Right forelimb (tissue), 1 donor: ENCODE measurements at regions not wholly inside any gene's neighbourhood (a gene's known extent, or its start where the extent isn't known, plus 50 kb on each side); places are given as distances from the start of the nearest gene placed in this dataset.

Source experiments
- DNase-seq: peaks from one replicate; pipeline ENCODE4 v3.0.0-alpha.2; 2018

DNA sequence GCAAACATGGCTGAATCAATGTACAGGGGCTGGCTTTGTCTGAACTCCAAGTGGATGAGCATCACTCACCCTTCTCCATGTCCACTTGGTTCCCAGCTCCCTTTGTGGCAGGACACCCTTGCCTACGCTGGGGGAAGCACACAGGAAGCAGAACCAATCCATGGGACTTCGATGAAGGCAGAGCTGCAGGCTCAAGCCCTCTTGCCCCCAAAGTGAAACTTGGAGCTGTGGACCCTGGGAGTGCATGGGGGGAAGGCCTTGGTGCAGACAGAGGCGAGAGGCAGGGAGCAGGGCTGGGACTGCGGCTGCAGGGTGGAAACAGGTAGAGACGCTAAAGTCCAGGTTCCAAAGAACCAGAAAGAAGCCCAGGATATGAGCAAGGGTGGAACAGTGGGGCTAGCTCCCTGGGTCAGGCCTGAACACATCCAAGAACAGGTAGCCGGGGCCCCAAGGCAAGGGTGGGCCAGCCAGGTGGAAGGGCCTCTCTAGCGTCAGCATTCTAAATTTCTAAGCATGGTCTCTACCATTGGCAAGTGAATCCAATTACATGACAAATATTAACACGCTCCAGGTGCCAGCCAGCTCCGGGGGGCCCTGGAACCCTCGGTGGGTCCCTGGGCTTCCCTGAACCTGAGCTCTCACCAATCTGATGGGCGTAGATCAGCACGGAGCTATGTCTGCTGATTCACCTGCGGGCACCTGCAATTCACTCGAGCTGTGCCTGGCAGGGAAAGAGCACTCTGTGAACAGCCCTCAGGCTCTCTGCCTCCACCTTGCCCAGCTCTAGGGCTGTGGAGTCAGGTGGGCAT lies 532.8 kb downstream of the BRD1 start:
- no peak for DNase-seq

GRCh38 chr22:49292909-49293308 lies 534.8 kb downstream of the BRD1 start:
- no peak for DNase-seq

DNA sequence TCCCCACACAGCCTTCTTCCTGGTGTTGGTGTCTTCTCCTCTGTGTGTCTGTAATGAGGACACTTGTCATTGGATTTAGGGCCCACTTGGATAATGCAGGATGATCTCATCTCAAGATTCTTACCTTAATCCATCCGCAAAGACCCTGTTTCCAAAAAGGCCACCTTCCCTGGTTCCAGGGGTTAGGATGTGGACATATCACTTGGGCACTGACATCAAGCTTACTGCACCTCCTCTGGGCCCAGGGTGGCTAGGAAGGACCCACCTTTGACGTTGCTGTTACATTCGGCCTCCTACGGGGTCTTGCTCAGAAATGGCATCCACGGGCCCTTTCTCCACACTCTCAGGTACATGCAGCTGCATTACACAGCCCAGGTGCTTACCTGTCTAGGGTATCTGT lies 535.9 kb downstream of the BRD1 start:
- no peak for DNase-seq

GRCh38 chr22:49291169-49291568 lies 536.5 kb downstream of the BRD1 start:
- DNase-seq = no peak

- no peak for DNase-seq
Observed at GRCh38 chr22:49290711-49291110, 537.0 kb downstream of the BRD1 start.

- no peak for DNase-seq
Observed at GRCh38 chr22:49289822-49290679, 537.6 kb downstream of the BRD1 start.

DNA sequence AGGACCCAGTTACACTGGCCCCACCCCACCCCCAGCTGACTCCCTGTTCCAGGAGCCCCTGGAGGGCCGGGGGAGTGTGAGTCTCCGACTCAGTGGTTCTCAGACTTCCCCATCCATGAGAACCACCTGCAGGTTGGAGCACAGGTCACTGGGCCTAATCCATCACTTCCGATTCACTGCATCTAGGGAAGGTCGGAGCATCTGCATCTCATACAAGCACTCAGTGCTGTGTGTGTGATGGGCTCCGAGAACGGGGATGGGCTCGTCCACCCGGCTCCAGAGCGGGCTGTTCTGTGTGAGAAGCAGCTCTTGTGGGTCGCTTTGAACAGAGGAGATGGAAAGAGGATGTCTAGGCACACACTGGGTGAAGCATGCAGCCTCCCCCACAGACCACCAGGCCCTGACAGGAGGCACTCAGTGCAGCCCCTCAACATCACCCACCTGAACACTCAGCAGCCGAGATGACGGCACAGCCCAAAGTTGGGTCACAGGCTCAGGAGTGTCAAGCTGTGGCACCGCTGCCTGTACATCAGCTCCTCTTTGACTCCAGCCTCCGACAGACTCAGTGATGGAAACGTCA lies 541.4 kb downstream of the BRD1 start:
- no peak for DNase-seq

- DNase-seq = no peak
Observed at GRCh38 chr22:49284931-49285330, 542.7 kb downstream of the BRD1 start.

DNA sequence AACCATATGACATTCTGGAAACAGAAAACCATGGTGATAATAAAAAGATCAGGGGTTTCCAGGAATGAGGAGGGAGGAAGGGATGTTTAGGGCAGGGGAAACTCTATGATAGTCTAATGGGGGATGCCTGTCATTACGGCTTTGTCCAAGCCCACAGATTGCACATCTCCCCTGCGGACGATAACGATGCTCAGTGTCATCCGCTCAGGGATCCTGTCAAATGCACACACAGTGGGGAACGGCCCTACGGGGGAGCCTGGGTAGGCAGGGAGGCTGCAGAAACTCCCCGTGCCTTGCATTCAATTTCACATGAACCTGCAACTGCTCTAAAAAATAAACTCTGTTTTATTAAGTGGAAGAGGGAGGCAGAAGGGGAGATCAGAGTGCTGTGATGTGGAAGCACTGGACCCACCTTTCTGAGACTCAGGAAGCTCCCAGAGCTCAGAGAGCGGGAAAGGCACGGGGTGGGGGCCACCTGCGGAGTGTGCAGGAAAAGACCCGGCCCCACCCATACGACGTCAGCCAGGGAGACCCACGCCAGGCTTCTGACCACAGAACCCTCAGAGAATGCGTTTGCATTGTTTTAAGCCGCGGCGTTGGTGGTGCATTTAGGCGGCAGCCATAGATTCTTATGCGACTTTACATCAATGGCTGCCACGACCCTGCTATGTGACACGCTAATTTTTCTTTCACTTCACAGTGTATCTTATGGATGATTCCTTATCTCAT lies 543.5 kb downstream of the BRD1 start:
- no peak for DNase-seq

GRCh38 chr22:49282596-49282995 lies 545.1 kb downstream of the BRD1 start:
- no peak for DNase-seq

DNA sequence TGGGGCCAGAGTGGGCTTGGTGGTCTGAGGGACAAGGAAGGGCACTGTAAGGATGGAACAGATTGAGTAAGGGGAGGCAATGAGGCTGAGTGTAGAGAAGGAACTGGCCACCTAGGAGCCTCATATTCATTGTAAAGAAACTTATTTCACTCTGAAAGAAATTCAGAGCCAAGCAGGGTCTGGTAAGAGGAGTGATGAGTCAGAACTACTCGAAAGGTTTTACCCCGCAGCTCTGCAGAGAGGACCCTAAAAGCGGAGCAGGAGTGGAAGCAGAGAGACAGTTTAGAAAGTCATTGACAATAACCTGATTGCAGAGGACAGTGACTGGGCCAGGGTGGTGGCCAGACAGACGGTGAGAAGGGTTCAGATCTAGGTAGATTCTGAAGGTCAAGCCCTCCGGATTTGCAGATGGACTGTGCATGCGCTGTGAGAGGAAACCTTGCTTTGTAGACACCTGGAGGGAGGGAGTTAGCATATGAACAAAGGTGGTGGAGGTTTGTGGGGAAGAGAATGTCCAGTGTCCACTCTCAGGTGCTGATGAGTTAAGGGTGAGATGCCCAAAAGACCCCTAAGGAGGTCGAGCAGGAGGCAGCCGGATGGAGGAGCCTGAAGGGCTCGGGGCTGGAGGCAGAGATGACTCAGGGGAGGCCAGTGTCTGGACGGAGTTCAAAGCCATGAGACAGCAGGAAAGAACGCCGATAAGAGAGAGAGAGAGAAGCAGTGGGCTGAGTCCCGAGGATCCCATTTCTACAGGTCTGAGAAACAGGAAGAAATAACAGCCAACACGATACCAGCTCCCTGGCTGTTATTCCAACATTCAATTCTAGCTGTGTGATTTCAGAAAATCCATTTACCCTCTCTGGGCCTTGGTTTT lies 546.0 kb downstream of the BRD1 start:
- no peak for DNase-seq

- DNase-seq = no peak
Observed at GRCh38 chr22:49278340-49278739, 549.3 kb downstream of the BRD1 start.

GRCh38 chr22:49276567-49276966 lies 551.1 kb downstream of the BRD1 start:
- DNase-seq = no peak

DNA sequence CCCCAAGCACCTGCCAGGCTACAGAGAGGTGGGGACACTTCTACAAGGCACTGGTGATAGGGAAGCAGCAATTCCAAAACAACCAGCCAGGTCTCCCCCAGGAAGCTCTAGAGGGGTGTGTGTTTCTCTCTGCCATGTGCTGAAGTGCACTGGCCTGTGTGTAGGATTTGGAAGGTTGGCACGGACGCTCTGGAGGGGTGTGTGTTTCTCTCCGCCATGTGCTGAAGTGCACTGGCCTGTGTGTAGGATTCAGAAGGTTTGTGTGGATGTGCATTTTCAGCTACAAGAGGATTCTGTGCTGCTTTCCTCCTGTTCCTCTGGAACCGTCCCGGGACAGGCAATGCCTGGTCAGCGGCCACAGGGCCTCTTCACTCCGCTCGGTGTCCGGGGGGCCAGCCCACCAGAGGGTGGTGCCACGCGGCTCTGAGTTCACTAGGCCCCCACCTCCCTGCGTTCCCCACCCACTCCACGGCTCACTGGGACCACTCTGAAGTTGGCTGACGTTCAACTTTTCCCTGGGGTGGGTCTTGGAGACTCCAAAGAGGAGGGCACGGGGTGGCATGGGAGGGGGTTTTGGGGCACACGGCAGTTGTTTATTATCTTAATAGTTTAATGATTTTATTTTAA lies 552.8 kb downstream of the BRD1 start:
- DNase-seq = no peak

DNA sequence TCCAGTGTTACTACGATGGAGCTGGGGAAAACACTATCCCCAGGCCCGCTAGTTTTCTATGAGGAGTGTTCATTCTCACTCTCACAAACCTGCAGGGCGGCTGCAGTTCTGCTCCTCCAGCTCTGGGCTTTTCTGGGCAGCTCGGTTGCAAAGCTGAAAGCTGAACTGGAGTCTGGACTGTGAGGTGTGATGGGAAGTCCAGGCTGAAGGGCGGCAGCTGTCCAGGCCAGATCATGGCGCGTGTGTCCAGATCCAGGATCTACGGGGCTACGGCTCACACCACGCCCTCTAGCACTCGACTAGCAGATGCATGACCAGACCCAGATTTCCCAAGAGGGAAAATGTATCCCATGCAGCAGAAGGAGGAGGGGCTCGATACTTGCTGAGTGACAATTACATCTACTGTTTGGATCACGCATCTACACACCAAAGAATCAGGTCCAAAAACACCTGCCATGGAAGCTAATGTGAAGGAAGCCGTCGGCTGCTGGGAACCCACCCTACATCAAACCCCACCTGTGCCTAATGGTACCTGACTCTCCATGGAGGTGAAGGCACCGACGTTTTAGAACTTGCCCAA lies 555.0 kb downstream of the BRD1 start:
- no peak for DNase-seq

GRCh38 chr22:49271831-49272230 lies 555.8 kb downstream of the BRD1 start:
- DNase-seq = no peak

DNA sequence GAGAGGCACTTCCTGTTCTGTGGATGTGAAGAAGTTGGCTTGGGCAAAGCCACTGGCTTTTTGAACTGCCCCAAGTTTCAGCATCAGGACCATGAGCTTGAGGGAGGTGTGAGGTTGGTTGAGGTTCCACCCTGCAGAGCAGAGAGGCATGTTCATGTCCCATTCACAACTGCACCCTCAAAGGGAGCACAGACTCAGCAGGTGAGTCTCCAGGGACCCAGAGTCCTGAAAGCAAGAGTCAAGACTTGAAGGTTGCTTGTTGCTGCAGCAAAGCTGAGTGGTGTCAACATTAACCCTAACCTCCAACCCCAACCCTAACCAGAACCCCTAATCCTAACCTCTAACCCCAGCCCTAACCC lies 556.3 kb downstream of the BRD1 start:
- DNase-seq = no peak

DNA sequence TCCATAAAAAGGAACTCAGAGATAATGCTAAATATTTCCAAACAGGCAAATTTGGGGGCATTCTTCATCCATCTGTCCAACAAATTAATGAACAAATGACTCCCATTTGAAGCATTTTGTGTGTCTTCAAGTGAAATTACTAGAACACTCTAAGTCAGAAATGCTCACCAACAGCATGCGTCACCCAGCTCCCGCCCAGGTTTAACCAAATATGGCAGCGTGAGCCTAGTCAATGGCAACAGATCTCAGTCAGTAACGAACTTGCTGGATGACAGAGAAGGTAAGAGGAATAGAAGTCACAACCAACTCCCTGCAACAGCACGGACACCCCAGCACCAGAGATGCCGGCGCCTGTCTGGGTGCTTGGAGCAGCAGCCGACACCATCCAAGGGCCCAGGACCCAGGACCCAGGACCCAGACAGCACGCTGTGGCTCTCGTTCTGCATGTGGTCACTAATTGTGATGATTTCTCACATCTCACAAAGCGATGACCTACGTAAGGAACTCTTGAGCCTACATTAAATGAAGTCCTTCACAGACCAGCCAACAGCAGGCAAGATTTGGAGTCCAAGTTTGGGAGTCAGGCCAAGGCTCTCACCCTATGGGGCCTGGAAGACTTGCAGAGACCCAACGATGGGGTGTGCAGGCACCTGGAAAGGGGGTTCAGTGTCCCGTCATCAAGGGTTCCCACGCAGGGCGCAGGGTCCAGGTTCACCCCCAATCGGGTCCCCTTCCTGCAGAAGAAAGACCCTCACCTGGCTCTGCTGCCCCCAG lies 556.9 kb downstream of the BRD1 start:
- DNase-seq = no peak

DNA sequence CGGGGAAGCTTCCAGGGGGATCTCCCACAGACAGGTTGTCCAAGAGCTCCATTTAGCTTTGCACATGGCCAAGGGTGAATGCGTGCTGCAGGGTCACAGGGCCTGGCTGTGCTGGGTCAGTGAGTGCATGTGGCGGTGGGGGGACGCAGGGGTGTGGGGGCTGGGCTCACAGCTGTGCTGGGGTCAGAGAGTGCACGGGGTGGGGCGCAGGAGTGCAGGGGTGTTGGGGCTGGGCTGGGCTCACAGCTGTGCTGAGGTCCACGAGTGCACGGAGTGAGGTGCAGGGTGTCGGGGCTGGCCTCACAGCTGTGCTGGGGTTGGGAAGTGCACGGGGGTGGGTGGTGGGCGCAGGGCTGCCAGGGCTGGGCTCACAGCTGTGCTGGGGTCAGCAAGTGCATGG lies 557.7 kb downstream of the BRD1 start:
- DNase-seq = no peak

DNA sequence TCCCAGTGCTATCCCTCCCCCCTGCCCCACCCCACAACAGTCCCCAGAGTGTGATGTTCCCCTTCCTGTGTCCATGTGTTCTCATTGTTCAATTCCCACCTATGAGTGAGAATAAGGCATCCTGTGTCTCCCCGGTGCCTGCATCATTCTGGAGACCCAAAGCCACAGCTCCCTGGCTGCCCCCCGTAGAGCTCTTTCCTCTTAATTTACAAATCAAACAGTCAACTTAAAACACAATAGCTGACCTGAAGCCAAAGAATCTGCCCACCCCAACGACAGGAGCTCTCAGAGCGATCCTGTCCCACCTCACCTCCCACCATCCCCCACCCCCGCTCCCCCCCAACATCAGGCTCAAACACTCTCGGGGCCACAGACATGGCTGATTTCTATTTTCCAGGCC lies 558.3 kb downstream of the BRD1 start:
- DNase-seq = no peak

- DNase-seq = no peak
Observed at GRCh38 chr22:49268924-49269323, 558.7 kb downstream of the BRD1 start.
